ENCODE measurements at regions not wholly inside any gene's neighbourhood (a gene's known extent, or its start where the extent isn't known, plus 50 kb on each side); places are given as distances from the start of the nearest gene placed in this dataset.

DNA sequence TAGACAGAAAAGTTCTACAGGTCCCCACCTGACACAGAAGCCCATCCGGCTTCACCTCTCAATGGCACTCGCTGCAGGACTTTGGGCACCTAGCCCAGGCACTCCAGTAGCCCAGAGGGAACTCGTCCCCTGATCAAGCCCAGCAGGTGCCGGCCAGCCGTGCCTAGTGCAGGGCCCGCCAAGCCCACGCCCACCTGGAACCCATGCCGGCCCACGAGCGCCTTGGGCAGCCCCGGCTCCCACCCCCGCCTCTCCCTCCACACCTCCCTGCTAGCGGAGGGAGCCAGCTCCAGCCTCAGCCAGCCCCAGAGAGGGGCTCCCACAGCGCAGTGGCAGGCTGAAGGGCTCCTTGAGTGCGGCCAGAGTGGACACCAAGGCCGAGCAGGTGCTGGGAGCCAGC is 268.8 kb downstream of the SLITRK1 start:
- no peak for DNase-seq (ENCODE audit: low spot score)
- no peak for FAIRE-seq

DNA sequence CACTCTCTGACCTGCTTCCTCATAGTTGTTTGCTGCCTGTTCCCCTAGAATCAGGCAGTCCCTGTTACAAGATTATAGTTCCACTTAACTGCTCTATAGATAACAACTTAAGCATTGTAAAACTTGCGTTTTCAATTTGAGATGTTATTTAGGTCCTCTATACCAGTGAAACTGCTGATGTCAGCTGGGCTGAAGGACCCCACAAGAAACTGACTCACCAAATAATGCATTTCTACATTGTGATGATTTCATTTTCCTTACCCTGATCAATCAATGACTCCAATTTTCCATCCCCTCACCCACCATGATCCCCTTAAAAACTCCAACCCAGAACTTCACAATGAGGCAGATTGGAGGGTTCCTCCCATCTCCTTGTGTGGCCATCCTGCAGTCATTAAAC is 280.7 kb downstream of the SLITRK1 start:
- FAIRE-seq (no peak), DNase-seq (ENCODE audit: low spot score) (no peak)

DNA sequence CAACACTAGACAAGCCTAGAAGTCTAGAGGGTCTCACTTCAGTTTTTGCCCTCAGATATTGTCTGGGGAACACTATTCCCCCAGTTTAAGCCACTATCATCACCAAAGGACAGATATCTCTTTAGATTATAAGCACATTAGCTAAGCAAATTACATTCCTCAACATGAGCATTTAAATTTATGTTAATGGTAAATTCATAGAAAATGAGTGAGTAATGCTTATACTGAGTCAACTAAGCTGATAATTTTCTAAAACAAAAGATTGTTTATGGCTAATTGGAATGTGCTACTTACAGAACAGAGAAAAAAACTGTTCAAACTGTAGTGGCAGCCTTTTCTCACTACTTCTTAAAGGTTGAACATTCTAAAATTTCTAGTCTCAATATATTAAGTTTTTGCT is 290.2 kb downstream of the SLITRK1 start:
- no peak for FAIRE-seq
- DNase-seq (ENCODE audit: low spot score) = no peak

DNA sequence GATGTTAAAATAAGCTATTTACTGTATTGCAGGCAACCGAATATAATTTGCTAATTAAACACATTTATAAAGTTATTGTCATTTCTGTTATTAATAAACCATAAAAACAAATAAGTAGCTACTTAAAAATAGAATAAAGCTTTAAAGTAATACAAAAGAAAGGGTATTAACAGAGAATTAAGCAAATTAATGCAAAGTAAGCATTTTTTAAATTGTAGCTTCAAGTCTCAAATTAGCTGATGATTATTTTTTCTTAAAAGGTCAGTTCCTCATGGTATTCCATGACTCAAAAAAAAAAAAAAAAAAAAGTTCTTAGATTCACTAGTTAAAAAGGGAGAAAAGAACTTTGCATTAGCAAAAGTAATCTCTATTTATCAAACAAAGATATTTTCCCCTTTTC is 292.5 kb downstream of the SLITRK1 start:
- no peak for FAIRE-seq
- DNase-seq (ENCODE audit: low spot score) = no peak

DNA sequence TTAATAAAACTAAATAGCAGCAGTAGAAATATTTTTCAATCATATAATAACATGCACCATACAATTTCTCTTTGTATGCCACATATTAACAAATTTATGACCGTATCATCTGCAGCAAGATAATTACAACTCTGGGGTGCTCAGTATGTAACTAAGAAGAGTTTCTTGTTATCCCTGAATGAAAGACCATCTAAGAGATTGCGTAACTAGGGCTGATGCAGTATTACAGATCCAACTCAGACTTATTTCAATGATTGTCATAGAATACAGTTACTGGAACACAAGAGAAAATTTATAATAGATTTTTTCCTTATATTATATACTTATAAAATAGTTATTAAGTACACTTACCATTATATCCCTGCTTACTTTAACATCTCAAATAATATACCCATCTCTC is 305.1 kb downstream of the SLITRK1 start:
- no peak for FAIRE-seq
- DNase-seq (ENCODE audit: low spot score) = no peak

DNA sequence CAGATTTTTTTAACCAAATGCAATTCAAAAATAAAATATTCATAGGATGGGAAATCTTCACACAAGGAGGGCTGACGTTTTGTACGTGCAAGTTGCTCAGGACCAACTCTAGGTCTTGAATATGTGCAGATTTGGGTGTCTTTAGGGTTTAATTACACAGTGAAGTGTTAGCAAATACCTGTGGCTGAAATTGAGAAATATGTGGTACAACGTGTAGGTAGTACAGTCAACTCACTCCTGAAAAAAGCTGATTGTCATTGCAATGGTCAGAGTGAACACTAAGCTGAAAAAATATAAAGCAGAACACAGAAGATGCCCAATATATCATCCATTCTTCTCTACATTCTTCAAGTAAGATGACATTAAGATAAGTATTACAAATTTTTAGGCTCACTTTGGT is 314.3 kb downstream of the SLITRK1 start:
- DNase-seq (ENCODE audit: low spot score) (no peak), FAIRE-seq (no peak)

DNA sequence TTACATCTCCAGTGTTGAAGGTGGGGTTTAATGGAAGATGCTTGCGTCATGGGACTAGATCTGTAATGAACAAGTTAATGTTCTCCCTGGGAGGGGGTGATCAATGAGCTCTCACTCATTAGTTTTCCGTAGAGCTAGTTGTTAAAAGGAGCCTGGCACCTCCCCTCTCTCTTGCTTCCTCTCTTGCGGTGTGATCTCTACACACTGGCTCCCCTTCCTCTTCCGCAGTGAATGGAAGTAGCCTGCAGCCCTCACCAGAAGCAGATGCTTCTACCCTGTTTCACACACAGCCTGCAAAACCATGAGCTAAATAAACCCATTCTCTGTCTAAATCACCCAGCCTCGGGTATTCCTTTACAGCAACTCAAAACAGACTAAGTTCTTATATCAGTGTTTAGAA is 318.8 kb downstream of the SLITRK1 start:
- FAIRE-seq (no peak), DNase-seq (ENCODE audit: low spot score) (no peak)

DNA sequence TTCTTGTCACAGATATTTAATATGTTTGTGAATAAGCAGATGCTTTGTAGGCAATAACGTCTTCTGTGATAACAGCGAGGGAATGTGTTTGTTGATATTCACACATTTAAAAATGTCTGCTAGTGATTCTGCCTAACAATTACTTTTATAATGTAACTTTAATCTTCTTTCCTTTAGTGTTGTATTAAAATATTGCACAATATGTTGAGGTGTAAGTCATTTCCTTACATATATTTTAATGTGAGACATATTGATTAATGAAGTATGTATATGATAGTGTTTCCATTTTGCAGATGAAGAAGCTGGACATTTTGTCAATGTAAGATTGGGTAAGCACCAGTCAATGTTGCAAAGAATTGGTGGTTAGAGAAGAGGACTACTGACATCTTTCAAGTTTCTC is 324.4 kb downstream of the SLITRK1 start:
- FAIRE-seq (no peak), DNase-seq (ENCODE audit: low spot score) (no peak)

DNA sequence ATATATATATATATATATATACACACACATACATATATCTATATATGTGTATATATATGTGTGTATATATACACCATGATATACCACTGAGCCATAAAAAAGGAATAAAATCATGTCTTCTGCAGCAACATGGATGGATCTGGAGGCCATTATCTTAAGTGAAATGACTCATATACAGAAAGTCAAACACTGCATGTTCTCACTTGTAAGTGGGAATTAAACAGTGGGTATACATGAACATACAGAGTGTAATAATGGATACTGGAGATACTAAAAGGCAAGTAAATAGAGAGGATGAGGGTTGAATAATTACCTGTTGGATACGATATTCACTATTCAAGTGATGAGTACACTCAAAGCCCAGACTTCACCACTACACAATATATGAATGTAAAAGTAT is 332.6 kb downstream of the SLITRK1 start:
- FAIRE-seq (no peak), DNase-seq (ENCODE audit: low spot score) (no peak)

DNA sequence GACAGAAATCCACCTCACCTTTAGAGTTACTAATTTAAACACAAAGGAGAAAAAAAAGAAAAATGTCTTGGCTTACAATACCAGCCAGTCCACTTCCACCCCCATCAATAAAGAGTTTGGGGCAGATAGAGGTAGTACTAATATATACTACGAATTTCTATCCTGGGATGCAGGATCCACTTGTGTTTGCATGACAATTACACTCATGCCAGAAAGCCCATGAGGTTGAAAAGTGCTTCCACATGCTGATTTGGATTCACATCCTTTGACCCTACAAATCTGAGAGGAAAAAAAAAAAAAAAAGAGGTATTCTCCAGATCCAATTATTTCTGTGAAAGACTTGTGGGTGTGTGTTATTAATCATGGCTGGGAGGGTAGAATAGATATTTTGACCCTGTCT is 335.2 kb downstream of the SLITRK1 start:
- FAIRE-seq (no peak), DNase-seq (ENCODE audit: low spot score) (no peak)

DNA sequence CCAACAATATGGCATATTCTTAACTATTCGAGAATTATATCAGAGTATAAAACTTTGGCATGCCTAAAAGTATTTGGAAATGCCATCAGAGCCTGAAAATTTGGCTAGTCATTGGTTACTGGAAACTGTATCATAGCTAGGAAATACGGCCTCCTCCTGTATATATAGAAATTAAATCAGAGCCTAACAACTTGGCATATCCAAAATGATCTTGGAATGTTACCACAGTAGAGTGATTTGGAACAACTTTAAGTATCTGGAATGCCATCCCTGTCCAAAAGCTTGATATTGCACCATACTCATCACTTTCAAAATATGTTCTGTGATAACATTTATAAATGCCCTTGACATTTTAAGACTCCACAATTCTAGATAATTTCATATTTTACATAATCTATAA is 335.8 kb downstream of the SLITRK1 start:
- DNase-seq (ENCODE audit: low spot score) (no peak), FAIRE-seq (no peak)

DNA sequence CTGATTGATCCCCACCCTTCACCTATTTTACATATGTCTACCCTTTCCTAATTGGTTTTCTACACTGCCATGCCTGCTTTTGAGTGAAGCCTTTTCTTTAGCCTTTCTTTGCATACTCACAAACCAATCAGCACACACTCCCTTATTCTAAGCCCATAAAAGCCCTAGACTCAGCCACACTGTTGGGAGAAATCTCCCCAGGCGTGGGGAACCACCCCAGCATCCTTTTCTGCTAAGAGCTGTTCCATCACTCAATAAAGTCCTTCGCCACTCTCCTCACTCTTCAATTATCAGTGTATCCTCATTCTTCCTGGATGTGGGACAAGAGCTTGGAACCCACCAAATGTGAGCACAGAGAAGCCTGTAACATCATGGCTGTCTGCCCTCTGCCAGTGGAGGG is 343.6 kb downstream of the SLITRK1 start:
- no peak for DNase-seq (ENCODE audit: low spot score)
- no peak for FAIRE-seq

DNA sequence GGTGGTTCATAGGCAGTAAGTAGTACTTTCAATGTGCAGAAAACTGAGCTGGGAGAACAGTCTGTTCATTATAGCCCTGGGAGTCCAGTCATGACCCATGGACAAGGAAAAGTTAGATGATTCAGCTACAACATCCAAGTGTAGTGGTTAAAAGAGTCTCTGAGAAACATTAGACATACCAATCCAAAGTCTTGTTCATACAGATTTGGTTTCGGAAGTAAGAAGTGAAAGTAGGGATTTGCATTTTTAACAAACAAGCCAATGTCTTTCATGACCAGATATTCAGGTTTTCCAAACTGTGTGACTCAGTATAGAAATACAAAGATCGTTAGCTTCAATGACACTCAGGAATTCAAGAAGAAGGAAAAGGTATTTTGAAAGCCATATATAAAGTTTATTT is 345.3 kb downstream of the SLITRK1 start:
- FAIRE-seq (no peak), DNase-seq (ENCODE audit: low spot score) (no peak)

DNA sequence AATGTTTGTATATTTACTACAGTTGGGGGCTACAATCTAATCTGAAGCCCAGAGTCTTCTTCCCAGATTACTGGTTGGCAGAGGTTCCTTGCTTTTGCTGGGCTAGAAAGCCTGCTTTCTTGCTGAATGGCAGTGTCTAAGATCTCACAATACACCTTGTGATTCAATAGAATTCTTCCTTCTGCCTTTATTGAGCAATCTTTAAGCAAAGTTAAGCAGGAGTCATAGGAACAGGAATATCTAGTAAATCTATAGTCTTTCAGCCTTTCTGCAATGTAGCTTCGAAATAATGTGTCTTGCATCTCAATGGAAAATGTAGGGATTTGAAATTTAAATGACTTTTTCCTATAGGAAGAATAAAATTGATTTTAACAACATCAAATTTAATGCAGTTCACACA is 346.1 kb downstream of the SLITRK1 start:
- DNase-seq (ENCODE audit: low spot score) = no peak
- no peak for FAIRE-seq

DNA sequence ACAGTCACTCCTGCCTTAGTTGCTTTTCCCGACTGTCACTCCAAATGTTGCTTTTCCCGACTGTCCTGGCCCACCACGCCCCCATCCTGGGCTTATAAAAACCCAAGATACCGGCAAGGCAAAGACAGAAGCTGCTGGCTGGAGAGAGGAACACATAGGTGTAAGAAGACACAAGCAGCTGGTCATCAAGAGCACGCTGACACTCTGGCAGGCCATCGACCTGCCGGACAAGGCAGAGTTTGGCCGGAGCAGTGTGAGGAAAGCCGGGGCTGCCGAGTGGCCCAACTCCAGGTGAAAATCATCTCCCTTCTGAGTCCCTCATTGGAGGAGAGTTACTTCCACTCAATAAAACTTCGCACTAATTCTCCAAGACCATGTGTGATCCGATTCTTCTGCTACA is 349.5 kb downstream of the SLITRK1 start:
- DNase-seq (ENCODE audit: low spot score) (no peak), FAIRE-seq (no peak)

DNA sequence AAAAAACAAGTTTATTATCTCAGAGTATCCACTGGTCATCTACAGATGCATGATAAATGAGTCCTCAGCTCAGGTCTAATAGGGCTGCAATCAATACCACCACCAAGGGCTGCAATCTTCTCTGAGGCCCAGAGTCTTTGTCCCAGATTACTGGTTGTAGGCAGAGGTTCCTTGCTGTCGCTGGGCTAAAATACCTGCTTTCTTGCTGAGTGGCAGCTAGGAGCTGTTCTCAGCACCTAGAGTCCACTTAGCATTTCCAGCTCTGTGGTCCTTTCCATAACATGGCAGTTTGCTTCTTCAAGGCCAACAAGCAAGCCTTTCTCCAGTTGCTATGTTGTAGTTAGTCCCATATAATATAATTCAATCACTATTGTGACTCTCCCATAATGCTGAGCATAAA is 351.3 kb downstream of the SLITRK1 start:
- DNase-seq (ENCODE audit: low spot score) (no peak), FAIRE-seq (no peak)

DNA sequence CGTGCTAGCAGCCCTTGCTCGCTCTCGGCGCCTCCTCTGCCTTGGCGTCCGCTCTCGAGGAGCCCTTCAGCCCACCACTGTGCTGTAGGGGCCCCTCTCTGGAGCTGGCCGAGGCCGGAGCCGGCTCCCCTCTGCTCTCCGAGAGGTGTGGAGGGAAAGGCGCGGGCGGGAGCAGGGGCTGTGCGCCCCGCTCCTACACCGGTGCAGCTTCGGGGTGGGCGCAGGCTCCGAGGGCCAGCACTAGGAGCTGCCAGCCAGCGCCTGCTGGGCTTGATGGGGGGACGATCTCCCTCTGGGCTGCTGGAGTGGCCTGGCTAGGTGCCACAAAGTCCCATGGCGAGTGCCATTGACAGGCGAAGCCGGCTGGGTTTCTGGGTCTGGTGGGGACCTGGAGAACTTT is 365.5 kb downstream of the SLITRK1 start:
- no peak for DNase-seq (ENCODE audit: low spot score)
- no peak for FAIRE-seq

DNA sequence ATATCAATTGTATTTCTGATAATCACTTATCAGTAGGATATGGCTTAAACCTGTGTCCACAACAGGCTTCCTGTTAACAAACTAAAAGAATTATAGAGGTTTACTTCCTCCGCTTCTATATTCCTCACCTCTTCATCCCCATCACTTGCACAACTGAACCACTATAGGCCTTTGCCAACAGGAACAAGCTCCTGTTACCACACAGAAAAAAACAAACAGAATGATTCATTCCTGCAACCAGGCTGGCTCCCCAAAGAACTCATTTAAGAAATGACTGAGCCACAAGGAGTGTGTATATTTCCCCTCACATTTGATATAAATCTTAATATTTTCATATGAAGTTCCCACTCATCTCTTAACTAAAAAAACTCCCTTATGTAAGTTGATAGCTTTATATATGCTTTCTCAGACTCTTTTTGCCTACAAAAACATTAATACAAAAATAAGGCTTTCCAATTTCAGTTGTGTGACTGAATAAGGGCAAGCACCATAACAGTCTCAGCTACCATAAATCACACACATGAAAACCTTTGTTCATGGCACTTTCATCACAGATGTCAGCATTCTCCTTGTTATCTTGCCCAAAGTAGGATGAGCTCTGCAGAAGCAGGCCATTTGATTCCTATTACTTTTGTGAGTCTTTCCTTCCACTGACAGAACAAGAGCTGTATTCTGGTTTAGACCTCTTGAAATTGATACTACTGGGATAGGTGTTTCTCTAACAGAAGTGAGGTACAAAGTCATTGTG is 366.8 kb downstream of the SLITRK1 start:
- no peak for FAIRE-seq

DNA sequence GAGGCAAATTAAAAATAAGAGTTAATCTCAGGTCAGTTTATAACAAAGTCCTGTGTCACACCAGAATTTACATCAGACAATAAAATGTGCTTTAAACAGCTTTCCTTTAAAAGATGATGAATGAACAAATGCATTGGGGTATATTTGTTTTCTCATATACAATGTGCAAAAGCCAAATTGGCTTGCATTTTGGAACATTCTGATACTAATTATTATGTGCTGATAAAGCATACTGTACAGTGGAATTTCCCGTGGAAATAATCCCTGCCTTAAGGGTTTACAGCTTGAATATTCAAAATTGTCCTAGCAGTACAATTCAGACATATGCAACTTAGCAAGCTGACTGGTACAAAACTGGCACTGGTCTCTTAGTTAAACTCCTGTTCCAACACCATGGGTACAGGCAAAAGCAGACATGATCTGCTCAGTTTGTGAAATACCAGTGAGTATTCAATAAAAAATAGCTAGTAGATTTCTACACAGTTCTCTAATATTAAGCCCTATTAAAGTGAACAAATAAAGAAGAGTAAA is 373.4 kb downstream of the SLITRK1 start:
- FAIRE-seq = no peak
- DNase-seq (ENCODE audit: low spot score) = no peak

More for the DNA sequence above, 366.8 kb downstream of the SLITRK1 start:
- DNase-seq (ENCODE audit: low spot score) = no peak

DNA sequence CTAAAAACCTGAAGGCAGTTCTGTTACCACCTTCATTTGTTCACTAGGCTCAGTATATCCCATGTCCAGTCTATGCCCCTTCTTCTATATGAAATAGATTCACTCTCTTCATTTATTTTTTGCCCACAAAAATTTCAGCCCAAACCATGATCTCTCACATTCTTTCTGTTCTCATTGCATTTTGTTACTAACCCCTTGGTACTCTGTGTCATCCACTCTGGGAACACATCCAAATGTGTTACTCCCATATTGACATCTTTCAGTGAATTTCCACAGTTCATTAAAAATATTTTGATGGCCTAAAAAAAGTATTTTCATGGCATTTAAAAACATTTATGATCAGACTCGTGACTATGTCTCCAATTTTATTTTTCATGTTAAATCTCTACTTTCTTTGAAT is 378.9 kb downstream of the SLITRK1 start:
- DNase-seq (ENCODE audit: low spot score) = no peak
- FAIRE-seq = no peak

DNA sequence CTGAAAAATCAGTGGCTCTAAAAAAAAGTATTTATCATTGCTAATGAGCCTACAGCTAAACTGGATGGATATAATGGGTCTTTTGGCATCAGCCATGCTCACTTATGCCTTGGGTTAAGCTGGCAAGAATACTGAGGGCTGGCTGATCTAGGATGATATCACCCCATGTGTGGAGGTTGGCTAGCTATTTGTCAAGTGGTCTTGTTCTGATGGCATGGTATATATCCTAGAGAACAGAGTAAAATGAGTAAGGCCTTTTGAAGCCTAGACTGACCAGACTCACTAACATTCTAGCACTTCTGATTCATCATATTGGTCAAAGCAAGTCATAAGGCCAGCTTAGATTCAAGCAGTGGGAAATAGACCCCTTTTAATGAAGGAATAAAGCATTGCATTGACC is 383.0 kb downstream of the SLITRK1 start:
- FAIRE-seq (no peak), DNase-seq (ENCODE audit: low spot score) (no peak)

DNA sequence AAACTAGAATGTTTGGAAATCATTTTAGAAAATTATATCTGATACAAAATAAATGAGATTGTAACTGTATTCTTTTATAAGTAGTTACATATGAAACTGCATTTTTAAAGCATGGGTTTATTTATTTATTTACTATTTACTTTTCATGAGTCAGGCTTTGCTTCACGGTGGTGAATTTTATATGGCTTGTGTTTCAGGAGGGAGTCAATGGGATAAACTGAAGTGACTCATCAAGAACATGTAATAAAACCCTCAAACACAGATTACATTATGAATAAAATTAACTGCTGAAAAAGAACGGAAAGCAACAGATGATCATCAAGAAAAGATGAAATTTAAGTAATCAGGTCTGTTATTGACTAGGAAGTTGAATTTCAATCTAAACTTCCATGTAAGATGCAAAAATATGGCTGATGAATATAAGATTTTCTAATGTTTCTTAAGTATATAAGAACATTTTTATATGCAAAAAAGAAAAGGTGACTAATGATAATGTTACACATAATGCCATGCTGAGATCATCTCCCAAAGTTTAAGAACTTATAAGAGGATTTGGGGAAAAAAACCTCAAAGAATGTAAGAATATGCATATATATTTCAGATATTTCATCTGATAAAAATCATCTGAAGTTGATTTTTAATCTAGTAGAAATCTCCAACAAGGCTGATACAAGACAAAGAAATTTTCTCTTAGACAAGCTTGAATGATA is 383.6 kb downstream of the SLITRK1 start:
- FAIRE-seq (no peak), DNase-seq (ENCODE audit: low spot score) (no peak)

DNA sequence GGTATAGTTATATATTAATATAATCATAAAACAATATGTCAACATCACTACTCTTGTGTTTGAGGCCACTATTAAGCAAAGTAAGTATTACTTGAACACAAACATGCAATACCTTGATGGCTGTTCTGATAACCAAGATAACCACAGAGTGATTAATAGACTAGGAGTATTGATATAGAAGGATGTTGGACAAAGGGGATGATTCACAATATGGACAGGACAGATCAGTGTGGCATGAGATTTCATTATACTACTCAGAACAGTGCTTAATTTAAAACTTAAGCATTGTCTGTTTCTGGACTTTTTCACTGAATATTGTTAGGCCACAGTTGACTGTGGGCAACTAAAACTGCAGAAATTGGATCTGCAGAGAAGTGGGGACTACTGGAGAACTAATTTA is 384.2 kb downstream of the SLITRK1 start:
- DNase-seq (ENCODE audit: low spot score) (no peak), FAIRE-seq (no peak)
